Right lobe of liver (tissue), 6 donors: ENCODE measurements at regions not wholly inside any gene's neighbourhood (a gene's known extent, or its start where the extent isn't known, plus 50 kb on each side); places are given as distances from the start of the nearest gene placed in this dataset.
A peak's percentile ranks its signal among the peaks of the same experiment; 100 is the strongest.

Experiments used
- ATAC-seq, 4 donors: fragments of 200-7000 bp; cut with Tn5 transposase; one replicate each; pipeline ENCODE4 v1.9.1; 2020; ENCODE audit warnings: mild to moderate bottlenecking in 4 of 4, moderate library complexity in 4 of 4
- DNase-seq, 3 donors: peaks; one replicate each; pipeline ENCODE4 v3.0.0-alpha.2; 2020
- H3K27ac ChIP-seq, 3 donors: fragments of 200-600 bp; one replicate each; pipeline ENCODE4 v1.8.0; 2022
- H3K27me3 ChIP-seq, 2 donors: fragments of 200-600 bp; one replicate each; pipeline ENCODE4 v1.8.0; 2022
- H3K36me3 ChIP-seq, 4 donors: fragments of 200-600 bp; sonication (generic) in 1 of 4; one replicate each; pipeline versions ENCODE4 v1.5.1 to v1.8.0; 2017 to 2022; ENCODE audit warnings: control low read depth in 1 of 4
- H3K4me1 ChIP-seq, 4 donors: fragments of 200-600 bp; sonication (generic) in 1 of 4; one replicate each; pipeline versions ENCODE4 v1.5.1 to v1.8.0; 2017 to 2022; ENCODE audit warnings: control low read depth in 1 of 4
- H3K4me3 ChIP-seq, 3 donors: fragments of 200-600 bp; one replicate each; pipeline ENCODE4 v1.8.0; 2022
- H3K9me3 ChIP-seq, 4 donors: fragments of 200-600 bp; sonication (generic) in 1 of 4; one replicate each; pipeline versions ENCODE4 v1.5.1 to v1.8.0; 2017 to 2022; ENCODE audit warnings: control low read depth in 1 of 4
- CTCF ChIP-seq, 4 donors: fragments of 200-600 bp in 3 of 4; fragments of 450-650 bp in 1 of 4; IDR thresholded peaks; one replicate each; pipeline versions ENCODE4 v1.5.1 to v1.8.0; 2016 to 2022; ENCODE audit warnings: antibody characterized with exemption in 4 of 4, mild to moderate bottlenecking in 2 of 4
- POLR2A ChIP-seq: fragments of 450-650 bp; IDR thresholded peaks from one replicate; pipeline ENCODE4 v1.6.1; 2017; ENCODE audit warnings: antibody characterized with exemption, mild to moderate bottlenecking
- WGBS: methylation state at CpG from one replicate; pipeline ENCODE4 v1.1.6; 2018; ENCODE audit warnings: low coverage, low lambda C conversion rate; ENCODE audit not compliant: insufficient coverage; ENCODE audit errors: missing lambda C conversion rate; 5-methylcytosine and 5-hydroxymethylcytosine counted together
- intact Hi-C, 2 donors: fragments of 100-400 bp; cut with DNase I; formaldehyde crosslinking; loops; one replicate each; pipeline versions ENCODE4 v1.11.2 to v1.14.1; 2022
- donor health status: DM: no; HTN: yes; CAD: no.
- donor health status: DM: no; HTN: no; CAD: no.
- donor health status: DM: no; HTN: no; CAD: no.
- donor health status: DM: no; HTN: yes; CAD: no.
- donor health status: DM: no; HTN: yes; CAD: no.

GRCh38 chr9:89882930-89883361 is 278.1 kb downstream of the GADD45G start:
- intact Hi-C loops = no loop called here
- ATAC-seq (no peak), DNase-seq (no peak)
- WGBS = 92% methylated on average over 7 of the region's 7 CpGs
- H3K36me3 ChIP-seq = no peaks in the 10 kb centered on the region
- no peaks in the 10 kb centered on the region for H3K9me3 ChIP-seq
- TF ChIP-seq CTCF (IDR thresholded peaks at IDR 0.05) (no peak), POLR2A (no peak)
- H3K27me3 ChIP-seq = no peaks in the 10 kb centered on the region
- H3K4me3 ChIP-seq = no peak overlapping the region
- H3K4me1 ChIP-seq = peaks cover 0 to 14% (median 8%) of the 10 kb centered on the region in 4 donors
- H3K27ac ChIP-seq = no peak overlapping the region

GRCh38 chr9:89883401-89884341 is 278.9 kb downstream of the GADD45G start:
- intact Hi-C loops = no loop called here
- Histone ChIP-seq H3K36me3 (no peaks in the 10 kb centered on the region), H3K27ac (no peak overlapping the region), H3K4me3 (no peak overlapping the region), H3K9me3 (no peaks in the 10 kb centered on the region), H3K4me1 (peaks cover 0 to 14% (median 4%) of the 10 kb centered on the region in 4 donors), H3K27me3 (no peaks in the 10 kb centered on the region)
- no CpG with 5 or more reads among the region's 12 CpGs for WGBS
- TF ChIP-seq CTCF (IDR thresholded peaks at IDR 0.05) (no peak), POLR2A (no peak)
- DNase-seq = peak in 1 of 3 donors; percentile 42
- no peak for ATAC-seq

GRCh38 chr9:89884356-89885083 is 279.7 kb downstream of the GADD45G start:
- DNase-seq (no peak), ATAC-seq (no peak)
- H3K27me3 ChIP-seq = no peaks in the 10 kb centered on the region
- WGBS = 86% methylated on average over 6 of the region's 13 CpGs
- H3K4me3 ChIP-seq = no peak overlapping the region
- intact Hi-C loops = no loop called here
- peaks cover 0 to 13% (median 3%) of the 10 kb centered on the region in 4 donors for H3K4me1 ChIP-seq
- TF ChIP-seq CTCF (IDR thresholded peaks at IDR 0.05) (no peak), POLR2A (no peak)
- H3K27ac ChIP-seq = no peak overlapping the region
- no peaks in the 10 kb centered on the region for H3K9me3 ChIP-seq
- no peaks in the 10 kb centered on the region for H3K36me3 ChIP-seq

GRCh38 chr9:89885156-89885555 is 280.3 kb downstream of the GADD45G start:
- no peak for TF ChIP-seq POLR2A
- TF ChIP-seq CTCF (IDR thresholded peaks at IDR 0.05) = no peak

More at GRCh38 chr9:89885156-89885555, 280.3 kb downstream of the GADD45G start:
- no peak for ATAC-seq
- Histone ChIP-seq H3K27ac (no peak overlapping the region), H3K9me3 (no peaks in the 10 kb centered on the region), H3K4me3 (no peak overlapping the region), H3K27me3 (no peaks in the 10 kb centered on the region), H3K4me1 (peaks cover 0 to 18% (median 5%) of the 10 kb centered on the region in 4 donors), H3K36me3 (no peaks in the 10 kb centered on the region)
- intact Hi-C loops = no loop called here
- DNase-seq = no peak
- WGBS = 100% methylated on average over 1 of the region's 4 CpGs
